HG03045 (cell line): ENCODE measurements at regions not wholly inside any gene's neighbourhood (a gene's known extent, or its start where the extent isn't known, plus 50 kb on each side); places are given as distances from the start of the nearest gene placed in this dataset.

Source experiments
- ATAC-seq: cut with Tn5 transposase; IDR thresholded peaks from one replicate; pipeline ENCODE4 v1.9.1; 2021; ENCODE audit warnings: mild to moderate bottlenecking, moderate library complexity; ENCODE audit not compliant: unreplicated experiment

- no peak for ATAC-seq
These were observed 700.3 kb downstream of the CDH11 start for GRCh38 chr16:64421515-64421914.

- no peak for ATAC-seq
These were observed 702.0 kb downstream of the CDH11 start for GRCh38 chr16:64419832-64420231.

GRCh38 chr16:64417711-64418227 lies 704.1 kb downstream of the CDH11 start:
- no peak for ATAC-seq

- ATAC-seq = no peak
These were observed 705.5 kb downstream of the CDH11 start for GRCh38 chr16:64416216-64417005.

GRCh38 chr16:64412578-64413280 lies 709.1 kb downstream of the CDH11 start:
- no peak for ATAC-seq

- ATAC-seq = no peak
These were observed 711.6 kb downstream of the CDH11 start for GRCh38 chr16:64410306-64410705.

GRCh38 chr16:64409783-64410210 lies 712.1 kb downstream of the CDH11 start:
- ATAC-seq = no peak

GRCh38 chr16:64408699-64409098 lies 713.2 kb downstream of the CDH11 start:
- no peak for ATAC-seq

- ATAC-seq = no peak
These were observed 715.1 kb downstream of the CDH11 start for GRCh38 chr16:64406770-64407181.

GRCh38 chr16:64403352-64403751 lies 718.5 kb downstream of the CDH11 start:
- ATAC-seq = no peak

- ATAC-seq = no peak
These were observed 723.1 kb downstream of the CDH11 start for GRCh38 chr16:64398793-64399192.

- no peak for ATAC-seq
These were observed 723.8 kb downstream of the CDH11 start for GRCh38 chr16:64397945-64398508.

- no peak for ATAC-seq
These were observed 724.8 kb downstream of the CDH11 start for GRCh38 chr16:64397042-64397441.

- no peak for ATAC-seq
These were observed 727.8 kb downstream of the CDH11 start for GRCh38 chr16:64394061-64394460.

- ATAC-seq = no peak
These were observed 729.4 kb downstream of the CDH11 start for GRCh38 chr16:64392456-64392855.

- no peak for ATAC-seq
These were observed 730.7 kb downstream of the CDH11 start for GRCh38 chr16:64391063-64391600.

GRCh38 chr16:64390102-64390501 lies 731.8 kb downstream of the CDH11 start:
- ATAC-seq = no peak

- no peak for ATAC-seq
These were observed 737.2 kb downstream of the CDH11 start for GRCh38 chr16:64384636-64385035.

GRCh38 chr16:64381979-64382378 lies 739.9 kb downstream of the CDH11 start:
- no peak for ATAC-seq

- ATAC-seq = no peak
These were observed 741.1 kb downstream of the CDH11 start for GRCh38 chr16:64380751-64381150.

- no peak for ATAC-seq
These were observed 746.4 kb downstream of the CDH11 start for GRCh38 chr16:64375391-64375980.
